ENCODE measurements at regions not wholly inside any gene's neighbourhood (a gene's known extent, or its start where the extent isn't known, plus 50 kb on each side); places are given as distances from the start of the nearest gene placed in this dataset.
A peak's percentile ranks its signal among the peaks of the same experiment; 100 is the strongest.

- no peak for DNase-seq (ENCODE audit: low read depth in 2 of 2)
- TF ChIP-seq CTCF (IDR thresholded peaks at IDR 0.05; ENCODE audit: low read depth, low read length) = no peak
- H3K4me3 ChIP-seq (replicated peaks in 1 of 2; ENCODE audit: low read depth in 2 of 2, low read length in 2 of 2) = no peak overlapping the region
Measured at GRCh38 chr16:51624080-51624775, 473.2 kb upstream of the SALL1 start.

- peak in 1 of 2 donors; percentile 6 for DNase-seq (ENCODE audit: low read depth in 2 of 2)
- TF ChIP-seq CTCF (IDR thresholded peaks at IDR 0.05; ENCODE audit: low read depth, low read length) = no peak
- H3K4me3 ChIP-seq (replicated peaks in 1 of 2; ENCODE audit: low read depth in 2 of 2, low read length in 2 of 2) = no peak overlapping the region
Measured at GRCh38 chr16:51621610-51622009, 470.5 kb upstream of the SALL1 start.

- TF ChIP-seq CTCF (IDR thresholded peaks at IDR 0.05; ENCODE audit: low read depth, low read length) = no peak
- DNase-seq (ENCODE audit: low read depth in 2 of 2) = no peak
- H3K4me3 ChIP-seq (replicated peaks in 1 of 2; ENCODE audit: low read depth in 2 of 2, low read length in 2 of 2) = no peak overlapping the region
Measured at GRCh38 chr16:51615141-51615540, 464.1 kb upstream of the SALL1 start.

- DNase-seq (ENCODE audit: low read depth in 2 of 2) = no peak
- H3K4me3 ChIP-seq (replicated peaks in 1 of 2; ENCODE audit: low read depth in 2 of 2, low read length in 2 of 2) = no peak overlapping the region
- TF ChIP-seq CTCF (IDR thresholded peaks at IDR 0.05; ENCODE audit: low read depth, low read length) = no peak
Measured at GRCh38 chr16:51607201-51607651, 456.2 kb upstream of the SALL1 start.

GRCh38 chr16:51596247-51596646 lies 445.2 kb upstream of the SALL1 start:
- no peak for TF ChIP-seq CTCF (IDR thresholded peaks at IDR 0.05; ENCODE audit: low read depth, low read length)
- H3K4me3 ChIP-seq (replicated peaks in 1 of 2; ENCODE audit: low read depth in 2 of 2, low read length in 2 of 2) = no peak overlapping the region
- DNase-seq (ENCODE audit: low read depth in 2 of 2) = no peak

- no peak overlapping the region for H3K4me3 ChIP-seq (replicated peaks in 1 of 2; ENCODE audit: low read depth in 2 of 2, low read length in 2 of 2)
- DNase-seq (ENCODE audit: low read depth in 2 of 2) = no peak
- no peak for TF ChIP-seq CTCF (IDR thresholded peaks at IDR 0.05; ENCODE audit: low read depth, low read length)
Measured at GRCh38 chr16:51592535-51593300, 441.6 kb upstream of the SALL1 start.

All from cardiac fibroblast (primary cell).